ENCODE measurements at regions not wholly inside any gene's neighbourhood (a gene's known extent, or its start where the extent isn't known, plus 50 kb on each side); places are given as distances from the start of the nearest gene placed in this dataset.

DNA sequence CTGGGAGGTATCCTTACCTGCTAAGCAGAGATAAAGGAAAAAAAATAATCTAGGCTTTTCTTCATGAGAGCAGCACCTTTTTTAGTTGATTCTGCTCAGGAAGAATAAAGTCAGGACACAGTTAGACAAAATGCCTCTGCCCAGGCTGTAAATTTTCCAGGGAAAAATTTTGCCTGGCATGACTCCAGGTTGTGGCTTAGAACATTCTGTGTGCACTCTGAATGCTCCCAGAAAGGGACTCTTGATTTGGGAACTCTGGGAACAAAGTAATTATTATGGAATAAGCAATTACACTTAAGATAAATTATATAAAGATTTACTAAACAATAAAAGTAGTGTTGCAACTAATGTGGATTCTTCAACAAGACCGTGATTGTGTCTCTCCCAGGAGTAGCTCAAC, 826.2 kb upstream of the TENM3 start:
- no peak overlapping the region for H4K8ac ChIP-seq (ENCODE audit: low read depth in 2 of 2, low read length in 2 of 2)
- no peak overlapping the region for H2AFZ ChIP-seq (replicated peaks; ENCODE audit: low read length, poor library complexity)
- dilution Hi-C loops (cut with HindIII; ENCODE audit: low sequenced_read_pairs, unreplicated experiment) (no loop called here), intact Hi-C loops (cut with micrococcal nuclease) (no loop called here), in situ Hi-C loops (cut with MboI; ENCODE audit: low sequenced_read_pairs) (no loop called here)
- POLR2A ChIA-PET (ENCODE audit: unreplicated experiment), result no interaction called here
- H3K9ac ChIP-seq (ENCODE audit: low read depth, low read length), result no peak overlapping the region
- H2AK9ac ChIP-seq (replicated peaks; ENCODE audit: low read depth, low read length, poor library complexity), result no peak overlapping the region
- ATAC-seq (ENCODE audit: low read depth) (no peak), DNase-seq (no peak)
- H3K4me3 ChIP-seq (ENCODE audit: insufficient read depth, low read depth, low read length), result no peak overlapping the region
- H3K4me2 ChIP-seq (ENCODE audit: low read depth, low read length), result no peak overlapping the region
- no peak overlapping the region for H3K27ac ChIP-seq (ENCODE audit: insufficient read depth, low read length)
- no peak overlapping the region for H3K56ac ChIP-seq (ENCODE audit: extremely low read depth, insufficient read depth, low read length)
- H3K79me1 ChIP-seq (ENCODE audit: low read depth in 1 of 2, low read length in 2 of 2), result no peaks in the 10 kb centered on the region
- H3K9me1 ChIP-seq (ENCODE audit: insufficient read depth, low read length), result no peaks in the 10 kb centered on the region
- no peak overlapping the region for H3K4ac ChIP-seq (ENCODE audit: low read depth, low read length)
- no peak overlapping the region for H4K91ac ChIP-seq (ENCODE audit: insufficient read depth, low read depth, low read length)
- BruUV-seq (replicated peaks), result no TSS peak
- H3K27me3 ChIP-seq (ENCODE audit: control insufficient read depth, insufficient read depth, low read length), result no peaks in the 10 kb centered on the region
- H4K20me1 ChIP-seq (ENCODE audit: insufficient read depth, low read length), result no peaks in the 10 kb centered on the region
- H2BK120ac ChIP-seq (ENCODE audit: low read depth, low read length), result no peak overlapping the region
- H3K4me1 ChIP-seq (ENCODE audit: control insufficient read depth, insufficient read depth, low read length), result no peaks in the 10 kb centered on the region
- no peak overlapping the region for H3K18ac ChIP-seq (ENCODE audit: low read depth, low read length)
- H2BK5ac ChIP-seq (ENCODE audit: low read depth, low read length, poor library complexity, severe bottlenecking), result no peak overlapping the region
- no peak overlapping the region for H4K5ac ChIP-seq (ENCODE audit: low read depth, low read length)
- H2BK20ac ChIP-seq (ENCODE audit: low read depth, low read length), result no peak overlapping the region
- CTCF ChIA-PET, result no interaction called here
- H3K36me3 ChIP-seq (ENCODE audit: control insufficient read depth, insufficient read depth, low read length), result no peaks in the 10 kb centered on the region
- no peak overlapping the region for H3K23ac ChIP-seq (ENCODE audit: low read depth, low read length)
- no peaks in the 10 kb centered on the region for H3K9me3 ChIP-seq (ENCODE audit: control insufficient read depth, insufficient read depth, low read length)
- H2AK5ac ChIP-seq (ENCODE audit: low read depth, low read length), result no peak overlapping the region
- no peak overlapping the region for H3K14ac ChIP-seq (replicated peaks; ENCODE audit: low read depth, low read length)
- no peak overlapping the region for H2BK15ac ChIP-seq (ENCODE audit: low read depth, low read length)
- WGBS, 2 experiments (ENCODE audit: extremely low coverage in 2 of 2, insufficient read length in 1 of 2), result no CpG with 5 or more reads among the region's 1 CpG
- no peak for TF ChIP-seq SMC3 (IDR thresholded peaks at IDR 0.05; ENCODE audit: low read depth, low read length)
- no peak for TF ChIP-seq CHD1 (IDR thresholded peaks at IDR 0.05; ENCODE audit: low read depth, low read length)
- TF ChIP-seq FOS (IDR thresholded peaks at IDR 0.05; ENCODE audit: low read depth, low read length), result no peak
- no peak for TF ChIP-seq CEBPB (IDR thresholded peaks at IDR 0.05; ENCODE audit: low read depth, low read length)
- TF ChIP-seq RFX5 (IDR thresholded peaks at IDR 0.05; ENCODE audit: low read depth, low read length), result no peak
- TF ChIP-seq BHLHE40 (IDR thresholded peaks at IDR 0.05; ENCODE audit: low read depth, low read length), result no peak
- no peak for TF ChIP-seq MXI1 (IDR thresholded peaks at IDR 0.05; ENCODE audit: borderline replicate concordance, low read depth, low read length)
- TF ChIP-seq RAD21 (IDR thresholded peaks at IDR 0.05; ENCODE audit: low read length), result no peak
- TF ChIP-seq, protein P1, sequence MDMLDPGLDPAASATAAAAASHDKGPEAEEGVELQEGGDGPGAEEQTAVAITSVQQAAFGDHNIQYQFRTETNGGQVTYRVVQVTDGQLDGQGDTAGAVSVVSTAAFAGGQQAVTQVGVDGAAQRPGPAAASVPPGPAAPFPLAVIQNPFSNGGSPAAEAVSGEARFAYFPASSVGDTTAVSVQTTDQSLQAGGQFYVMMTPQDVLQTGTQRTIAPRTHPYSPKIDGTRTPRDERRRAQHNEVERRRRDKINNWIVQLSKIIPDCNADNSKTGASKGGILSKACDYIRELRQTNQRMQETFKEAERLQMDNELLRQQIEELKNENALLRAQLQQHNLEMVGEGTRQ (IDR thresholded peaks at IDR 0.05; ENCODE audit: low read depth, low read length), result no peak
- no peak for TF ChIP-seq MAFK (IDR thresholded peaks at IDR 0.05; ENCODE audit: low read depth, low read length)
- no peak for TF ChIP-seq RCOR1 (IDR thresholded peaks at IDR 0.05; ENCODE audit: insufficient replicate concordance, low read length)
- TF ChIP-seq MAZ (IDR thresholded peaks at IDR 0.05; ENCODE audit: borderline replicate concordance, low read depth, low read length), result no peak

Data from IMR-90 (cell line).